ENCODE measurements at regions not wholly inside any gene's neighbourhood (a gene's known extent, or its start where the extent isn't known, plus 50 kb on each side); places are given as distances from the start of the nearest gene placed in this dataset.

GRCh38 chr6:20031342-20031741 is 180.9 kb downstream of the MBOAT1 start:
- Histone ChIP-seq H3K27ac (ENCODE audit: low read depth in 1 of 2, low read length in 2 of 2) (no peak overlapping the region), H3K4me1 (ENCODE audit: control insufficient read depth in 1 of 2, insufficient read depth in 2 of 2, low read length in 2 of 2) (no peaks in the 10 kb centered on the region), H3K79me2 (ENCODE audit: insufficient read depth, low read length) (no peaks in the 10 kb centered on the region), H3K9me3 (replicated peaks in 1 of 2; ENCODE audit: control insufficient read depth in 1 of 2, insufficient read depth in 1 of 2, low read length in 2 of 2) (peaks cover 0 to 3% of the 10 kb centered on the region in 2 donors), H2AFZ (ENCODE audit: insufficient read depth, low read depth, low read length, poor library complexity, severe bottlenecking) (no peak overlapping the region), H3K36me3 (replicated peaks in 1 of 2; ENCODE audit: control insufficient read depth in 1 of 2, insufficient read depth in 2 of 2, low read length in 2 of 2) (no peaks in the 10 kb centered on the region), H4K20me1 (ENCODE audit: insufficient read depth, low read length) (no peaks in the 10 kb centered on the region), H3K9ac (ENCODE audit: insufficient read depth, low read length, poor library complexity, severe bottlenecking) (no peak overlapping the region), H3K4me3 (replicated peaks in 1 of 3; ENCODE audit: low read depth in 2 of 3, low read length in 3 of 3) (no peak overlapping the region), H3K4me2 (replicated peaks; ENCODE audit: extremely low read depth, low read length, poor library complexity, severe bottlenecking) (no peak overlapping the region), H3K27me3 (ENCODE audit: control insufficient read depth in 2 of 2, insufficient read depth in 2 of 2, low read length in 2 of 2) (no peaks in the 10 kb centered on the region)
- H3K4me3 Mint-ChIP-seq, result no peak overlapping the region
- DNase-seq, result no peak
- peaks cover 6 to 16% (median 12%) of the 10 kb centered on the region in 7 donors for H3K9me3 Mint-ChIP-seq
- H3K4me1 Mint-ChIP-seq, result peaks cover 1% of the 10 kb centered on the region
- intact Hi-C loops (cut with micrococcal nuclease), result no loop called here
- H3K27ac Mint-ChIP-seq, result no peak overlapping the region
- no peak for TF ChIP-seq CTCF (IDR thresholded peaks at IDR 0.05)
- no peaks in the 10 kb centered on the region for H3K36me3 Mint-ChIP-seq
- peaks cover 3 to 19% (median 9%) of the 10 kb centered on the region in 3 donors for H3K27me3 Mint-ChIP-seq (ENCODE audit: low read depth in 3 of 3)
- WGBS (ENCODE audit: insufficient coverage), result 92% methylated on average over 2 of the region's 4 CpGs

- 57% methylated on average over 4 of the region's 8 CpGs for WGBS (ENCODE audit: insufficient coverage)
- no peak for TF ChIP-seq CTCF (IDR thresholded peaks at IDR 0.05)
- Histone ChIP-seq H2AFZ (ENCODE audit: insufficient read depth, low read depth, low read length, poor library complexity, severe bottlenecking) (no peak overlapping the region), H3K27me3 (ENCODE audit: control insufficient read depth in 2 of 2, insufficient read depth in 2 of 2, low read length in 2 of 2) (no peaks in the 10 kb centered on the region), H3K27ac (ENCODE audit: low read depth in 1 of 2, low read length in 2 of 2) (no peak overlapping the region), H3K9ac (ENCODE audit: insufficient read depth, low read length, poor library complexity, severe bottlenecking) (no peak overlapping the region), H3K36me3 (replicated peaks in 1 of 2; ENCODE audit: control insufficient read depth in 1 of 2, insufficient read depth in 2 of 2, low read length in 2 of 2) (no peaks in the 10 kb centered on the region), H4K20me1 (ENCODE audit: insufficient read depth, low read length) (no peaks in the 10 kb centered on the region), H3K9me3 (replicated peaks in 1 of 2; ENCODE audit: control insufficient read depth in 1 of 2, insufficient read depth in 1 of 2, low read length in 2 of 2) (peaks cover 0 to 3% of the 10 kb centered on the region in 2 donors), H3K4me2 (replicated peaks; ENCODE audit: extremely low read depth, low read length, poor library complexity, severe bottlenecking) (no peak overlapping the region), H3K79me2 (ENCODE audit: insufficient read depth, low read length) (no peaks in the 10 kb centered on the region), H3K4me3 (replicated peaks in 1 of 3; ENCODE audit: low read depth in 2 of 3, low read length in 3 of 3) (no peak overlapping the region), H3K4me1 (ENCODE audit: control insufficient read depth in 1 of 2, insufficient read depth in 2 of 2, low read length in 2 of 2) (no peaks in the 10 kb centered on the region)
- no peaks in the 10 kb centered on the region for H3K36me3 Mint-ChIP-seq
- H3K27me3 Mint-ChIP-seq (ENCODE audit: low read depth in 3 of 3), result peaks cover 3 to 19% (median 6%) of the 10 kb centered on the region in 3 donors
- peaks cover 6 to 16% (median 12%) of the 10 kb centered on the region in 7 donors for H3K9me3 Mint-ChIP-seq
- no peak overlapping the region for H3K27ac Mint-ChIP-seq
- H3K4me1 Mint-ChIP-seq, result peaks cover 1% of the 10 kb centered on the region
- no peak overlapping the region for H3K4me3 Mint-ChIP-seq
- DNase-seq, result no peak
- intact Hi-C loops (cut with micrococcal nuclease), result no loop called here
These were observed 178.4 kb downstream of the MBOAT1 start for GRCh38 chr6:20033697-20034407.

Data from CD14-positive monocyte (primary cell).